ENCODE measurements at regions not wholly inside any gene's neighbourhood (a gene's known extent, or its start where the extent isn't known, plus 50 kb on each side); places are given as distances from the start of the nearest gene placed in this dataset.

DNA sequence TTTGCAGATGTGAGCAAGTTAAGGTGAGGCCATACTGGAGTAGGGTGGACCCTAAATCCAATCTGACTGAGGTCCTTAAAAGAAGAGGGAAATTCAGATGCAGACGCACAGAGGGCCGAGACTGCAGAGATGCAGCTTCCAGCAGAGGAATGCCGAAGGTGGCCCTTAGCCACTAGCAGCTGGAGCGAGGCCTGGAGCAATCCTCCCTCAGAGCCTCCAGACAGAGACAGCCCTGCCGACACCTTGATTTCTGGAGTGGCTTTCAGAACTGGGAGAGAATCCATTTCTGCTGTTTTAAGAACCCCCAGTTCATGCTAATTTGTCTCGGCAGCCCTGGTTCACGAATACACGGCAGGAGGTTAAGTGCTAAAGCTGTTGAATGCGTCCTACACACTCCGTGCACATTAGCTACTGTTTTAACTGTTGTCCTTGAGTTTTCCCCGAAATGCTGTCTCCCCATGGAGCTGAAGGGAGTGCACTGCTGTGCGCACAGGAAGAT is 135.5 kb downstream of the IRF8 start:
- H3K4me3 ChIP-seq (ENCODE audit: low read depth, low read length): no peak overlapping the region
- no peak for DNase-seq (ENCODE audit: low read depth)
- TF ChIP-seq, protein P1, sequence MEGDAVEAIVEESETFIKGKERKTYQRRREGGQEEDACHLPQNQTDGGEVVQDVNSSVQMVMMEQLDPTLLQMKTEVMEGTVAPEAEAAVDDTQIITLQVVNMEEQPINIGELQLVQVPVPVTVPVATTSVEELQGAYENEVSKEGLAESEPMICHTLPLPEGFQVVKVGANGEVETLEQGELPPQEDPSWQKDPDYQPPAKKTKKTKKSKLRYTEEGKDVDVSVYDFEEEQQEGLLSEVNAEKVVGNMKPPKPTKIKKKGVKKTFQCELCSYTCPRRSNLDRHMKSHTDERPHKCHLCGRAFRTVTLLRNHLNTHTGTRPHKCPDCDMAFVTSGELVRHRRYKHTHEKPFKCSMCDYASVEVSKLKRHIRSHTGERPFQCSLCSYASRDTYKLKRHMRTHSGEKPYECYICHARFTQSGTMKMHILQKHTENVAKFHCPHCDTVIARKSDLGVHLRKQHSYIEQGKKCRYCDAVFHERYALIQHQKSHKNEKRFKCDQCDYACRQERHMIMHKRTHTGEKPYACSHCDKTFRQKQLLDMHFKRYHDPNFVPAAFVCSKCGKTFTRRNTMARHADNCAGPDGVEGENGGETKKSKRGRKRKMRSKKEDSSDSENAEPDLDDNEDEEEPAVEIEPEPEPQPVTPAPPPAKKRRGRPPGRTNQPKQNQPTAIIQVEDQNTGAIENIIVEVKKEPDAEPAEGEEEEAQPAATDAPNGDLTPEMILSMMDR (IDR thresholded peaks at IDR 0.05; ENCODE audit: control insufficient read depth, extremely low read depth, insufficient read depth): no peak

DNA sequence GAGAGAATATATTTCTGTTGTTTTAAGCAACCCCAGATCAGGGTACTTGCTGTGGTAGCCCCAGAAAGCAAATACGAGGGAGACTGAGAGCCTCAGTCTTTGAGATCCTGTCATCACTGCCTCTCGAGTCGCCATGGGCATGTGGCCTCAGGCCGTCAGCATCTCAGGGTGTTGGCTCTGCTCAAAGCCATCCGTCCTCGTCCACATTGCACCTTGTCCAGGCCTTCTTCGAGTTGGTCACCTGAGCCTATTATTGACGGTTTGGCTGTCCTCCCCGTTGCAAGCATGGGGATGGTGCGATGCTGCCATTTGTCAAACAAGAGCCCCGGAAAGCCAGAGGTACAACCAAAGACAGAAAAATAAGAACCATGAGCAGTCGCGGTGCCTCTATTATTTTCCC is 136.9 kb downstream of the IRF8 start:
- TF ChIP-seq, protein P1 (IDR thresholded peaks at IDR 0.05; ENCODE audit: control insufficient read depth, extremely low read depth, insufficient read depth): no peak
- H3K4me3 ChIP-seq (ENCODE audit: low read depth, low read length): no peak overlapping the region
- DNase-seq (ENCODE audit: low read depth): no peak

DNA sequence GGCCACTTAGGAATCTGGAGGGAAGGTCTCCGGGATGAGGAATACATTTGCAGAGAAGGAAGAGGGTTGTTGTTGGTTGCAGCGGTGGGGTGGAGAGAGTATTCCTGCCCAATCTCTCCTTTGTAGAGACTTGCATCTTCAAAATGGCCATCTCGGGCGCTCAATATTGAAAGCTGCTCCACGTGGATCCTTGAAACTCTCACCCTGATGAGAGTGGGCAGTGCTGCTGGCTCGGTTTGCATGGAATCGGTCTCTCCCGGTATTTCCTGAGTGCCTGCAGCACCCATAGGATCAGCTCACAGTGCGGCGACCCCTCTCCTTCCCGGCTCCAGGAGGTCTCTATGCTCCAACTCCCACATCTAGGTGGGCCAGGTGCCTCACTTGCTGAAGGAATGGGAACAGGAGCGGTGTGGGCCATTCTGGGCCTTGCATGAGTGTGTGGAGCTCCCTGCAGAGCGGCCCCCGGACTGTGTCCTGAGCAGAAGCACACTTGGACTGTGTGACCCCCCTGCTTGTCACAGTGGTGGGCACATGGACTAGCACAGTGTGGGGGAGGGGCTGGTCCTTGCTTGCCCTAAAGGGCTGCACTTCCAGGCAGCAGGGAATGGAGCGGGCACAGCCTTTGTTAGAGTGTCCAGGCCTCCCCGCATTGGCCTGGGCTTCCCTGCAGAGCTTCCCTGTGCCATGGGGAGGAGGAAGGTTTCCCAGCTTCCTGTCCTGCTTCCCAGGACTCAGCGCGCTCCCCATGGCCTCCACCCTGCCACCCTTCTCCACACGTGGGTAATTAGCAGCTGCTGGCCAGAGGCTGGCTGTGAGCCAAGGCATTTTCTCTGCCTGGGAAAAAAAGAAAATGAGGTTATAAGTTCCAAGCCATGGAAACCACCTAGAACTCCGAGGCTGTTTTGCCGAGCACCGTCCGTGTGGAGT is 139.3 kb downstream of the IRF8 start:
- no peak for DNase-seq (ENCODE audit: low read depth)
- no peak overlapping the region for H3K4me3 ChIP-seq (ENCODE audit: low read depth, low read length)
- TF ChIP-seq, protein P1 (IDR thresholded peaks at IDR 0.05; ENCODE audit: control insufficient read depth, extremely low read depth, insufficient read depth): no peak

DNA sequence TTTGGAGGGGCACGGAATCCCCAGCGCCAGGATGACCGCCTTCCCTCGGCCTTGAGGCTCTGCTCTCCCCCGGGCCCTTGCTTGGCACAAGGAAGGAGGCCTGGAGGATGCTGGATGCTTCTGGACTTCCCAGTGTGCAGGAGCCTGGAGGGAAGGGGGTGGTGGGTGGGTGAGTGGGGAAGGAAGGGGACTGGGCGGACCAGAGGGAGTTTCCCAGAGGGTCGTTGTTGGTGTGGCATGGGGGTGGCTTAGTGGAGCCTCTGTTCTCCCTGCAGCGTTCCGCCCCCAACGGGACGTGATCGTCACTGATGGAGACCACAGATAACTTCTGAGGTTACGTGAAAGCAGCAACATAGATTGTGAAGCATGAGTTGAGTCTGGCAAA is 140.0 kb downstream of the IRF8 start:
- H3K4me3 ChIP-seq (ENCODE audit: low read depth, low read length): no peak overlapping the region
- no peak for DNase-seq (ENCODE audit: low read depth)
- TF ChIP-seq, protein P1 (IDR thresholded peaks at IDR 0.05; ENCODE audit: control insufficient read depth, extremely low read depth, insufficient read depth): no peak

DNA sequence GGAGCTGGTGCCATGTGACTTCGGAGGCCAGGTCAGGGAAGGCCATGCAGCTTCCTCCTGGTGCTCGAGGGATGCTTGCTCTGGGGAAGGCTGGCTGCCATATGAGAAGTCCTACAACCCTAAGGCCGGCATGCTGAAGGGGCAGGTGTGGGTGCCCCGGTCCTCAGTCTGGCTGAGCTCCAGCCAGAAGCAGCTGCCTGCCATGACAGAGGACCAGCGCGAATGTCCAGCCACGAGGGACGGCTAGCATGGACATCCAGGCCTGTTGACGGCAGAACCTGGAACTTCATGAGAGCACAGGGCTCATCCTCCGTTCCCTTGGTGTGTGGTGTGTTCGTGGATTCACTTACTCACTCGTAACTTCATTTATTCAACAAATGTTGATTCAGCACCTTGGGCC is 140.6 kb downstream of the IRF8 start:
- TF ChIP-seq, protein P1 (IDR thresholded peaks at IDR 0.05; ENCODE audit: control insufficient read depth, extremely low read depth, insufficient read depth): no peak
- DNase-seq (ENCODE audit: low read depth): no peak
- no peak overlapping the region for H3K4me3 ChIP-seq (ENCODE audit: low read depth, low read length)

DNA sequence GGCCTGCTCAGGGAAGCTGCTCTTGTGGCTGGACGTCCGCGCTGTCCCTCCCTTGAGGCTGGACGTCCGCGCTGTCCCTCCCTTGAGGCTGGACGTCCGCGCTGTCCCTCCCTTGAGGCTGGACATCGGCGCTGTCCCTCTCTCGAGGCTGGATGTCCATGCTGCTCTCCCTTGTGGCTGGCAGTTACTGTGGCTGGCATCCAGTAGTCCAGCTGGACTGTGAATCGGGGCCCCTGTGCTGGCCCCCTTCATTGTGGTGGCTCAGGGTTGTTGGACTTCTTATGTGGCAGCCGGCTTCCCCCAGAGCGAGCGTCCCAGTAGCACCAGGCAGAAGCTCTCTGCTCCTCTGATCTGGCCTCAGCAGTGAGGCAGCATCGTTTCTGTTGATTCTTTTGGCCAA is 141.5 kb downstream of the IRF8 start:
- DNase-seq (ENCODE audit: low read depth): no peak
- H3K4me3 ChIP-seq (ENCODE audit: low read depth, low read length): no peak overlapping the region
- TF ChIP-seq, protein P1 (IDR thresholded peaks at IDR 0.05; ENCODE audit: control insufficient read depth, extremely low read depth, insufficient read depth): no peak
